ENCODE measurements at regions not wholly inside any gene's neighbourhood (a gene's known extent, or its start where the extent isn't known, plus 50 kb on each side); places are given as distances from the start of the nearest gene placed in this dataset.
A peak's percentile ranks its signal among the peaks of the same experiment; 100 is the strongest.
"Not testable (repeated sequence)": the region's sequence is repeated elsewhere in the genome, so short reads cannot be mapped to it uniquely, and the experiment has no call there.

- 80 to 100% (median 100%) methylated on average over 1 to 8 of the region's 36 CpGs; no CpG with 5 or more reads in 5 of the 10 experiments for WGBS, 10 experiments
- H3K27ac ChIP-seq; H3K4me1 ChIP-seq (replicated peaks in 1 of 2); ATAC-seq (replicated peaks in 6 of 8); in situ Hi-C loops (cut with MboI; ENCODE audit: low pct_unique_long_range_greater_than_20kb in 2 of 9, low sequenced_read_pairs in 9 of 9, unreplicated experiment in 9 of 9); H3K4me3 ChIP-seq: not testable (repeated sequence)
Observed at GRCh38 chr16:88227722-88228482, 154.9 kb upstream of the ZNF469 start.

DNA sequence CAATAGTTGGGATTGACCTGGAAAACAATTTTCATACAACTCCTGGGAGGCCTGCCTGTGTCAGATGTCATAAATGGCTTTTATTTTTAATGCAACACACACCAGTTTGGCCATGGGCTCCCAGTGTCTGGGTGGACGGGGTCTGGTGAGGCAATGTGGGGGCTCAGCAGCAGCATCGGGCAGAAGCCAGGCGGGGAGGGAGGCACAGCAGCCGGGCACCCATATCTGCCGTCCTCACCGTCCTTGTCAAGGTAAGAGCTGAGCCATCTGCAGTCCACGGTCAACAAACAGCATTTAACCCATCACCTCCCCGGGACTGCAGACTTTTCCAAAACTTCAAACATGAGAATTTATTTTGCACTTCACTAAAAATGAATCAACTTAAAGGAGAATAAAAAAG is 154.0 kb upstream of the ZNF469 start:
- H3K27ac ChIP-seq; ATAC-seq (replicated peaks in 6 of 8); in situ Hi-C loops (cut with MboI; ENCODE audit: low pct_unique_long_range_greater_than_20kb in 2 of 9, low sequenced_read_pairs in 9 of 9, unreplicated experiment in 9 of 9); H3K4me1 ChIP-seq (replicated peaks in 1 of 2); H3K4me3 ChIP-seq: not testable (repeated sequence)
- WGBS, 10 experiments: no CpG with 5 or more reads among the region's 8 CpGs

DNA sequence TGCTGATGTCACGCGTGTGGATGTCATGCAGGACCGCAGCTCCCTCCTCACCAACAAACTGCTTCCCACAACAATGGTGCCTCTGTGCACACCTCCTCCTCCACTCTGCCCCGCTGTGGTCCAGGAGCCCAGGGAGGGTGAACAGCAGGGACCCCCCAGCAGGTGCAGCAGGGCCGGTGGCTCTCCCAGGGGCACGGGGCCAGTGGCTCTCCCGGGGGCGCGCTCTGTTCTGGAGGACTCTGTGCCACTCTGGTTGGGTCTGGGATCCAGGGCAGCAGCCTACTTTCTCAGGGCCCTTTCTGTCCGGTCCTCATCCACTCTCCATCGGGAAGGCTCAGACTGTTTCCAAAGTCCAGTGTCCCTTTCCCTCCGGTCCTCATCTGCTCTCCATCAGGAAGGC is 153.0 kb upstream of the ZNF469 start:
- ATAC-seq (replicated peaks in 6 of 8): not testable (repeated sequence)
- WGBS, 10 experiments: 92% methylated on average over 4 of the region's 12 CpGs; no CpG with 5 or more reads in 9 of the 10 experiments

DNA sequence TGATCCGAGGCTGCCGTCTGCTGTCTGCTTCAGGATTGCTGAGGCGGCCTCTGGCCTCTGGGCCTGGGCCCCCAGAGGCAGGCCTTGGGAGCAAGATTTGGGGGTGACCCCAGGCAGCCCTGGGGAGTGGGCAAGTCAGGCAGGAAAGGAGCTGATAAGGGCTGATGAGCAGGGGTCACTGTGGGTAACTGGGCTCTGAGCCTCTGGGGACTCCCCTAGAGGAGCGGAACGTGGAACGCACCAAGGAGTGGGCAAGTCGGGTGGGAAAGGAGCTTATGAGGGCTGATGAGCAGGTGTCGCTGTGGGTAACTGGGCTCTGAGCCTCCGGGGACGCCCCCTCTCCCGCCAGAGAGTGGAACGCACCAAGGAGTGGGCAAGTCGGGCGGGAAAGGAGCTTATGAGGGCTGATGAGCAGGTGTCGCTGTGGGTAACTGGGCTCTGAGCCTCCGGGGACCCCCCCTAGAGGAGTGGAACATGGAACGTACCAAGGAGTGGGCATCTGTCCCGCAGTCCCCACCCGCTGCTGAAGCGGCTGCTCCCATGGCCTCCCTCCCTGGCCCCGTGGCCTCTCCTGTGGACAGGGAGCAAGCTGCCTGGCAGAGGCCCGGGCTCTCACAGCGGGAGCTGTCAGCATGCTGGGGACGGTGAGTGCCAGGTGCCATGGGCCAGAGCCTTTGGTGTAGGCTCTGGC is 152.3 kb upstream of the ZNF469 start:
- H3K27ac ChIP-seq; H3K4me3 ChIP-seq; H3K4me1 ChIP-seq (replicated peaks in 1 of 2); in situ Hi-C loops (cut with MboI; ENCODE audit: low pct_unique_long_range_greater_than_20kb in 2 of 9, low sequenced_read_pairs in 9 of 9, unreplicated experiment in 9 of 9): not testable (repeated sequence)
- 80 to 100% methylated on average over 2 of the region's 24 CpGs; no CpG with 5 or more reads in 8 of the 10 experiments for WGBS, 10 experiments
- ATAC-seq (replicated peaks in 6 of 8): peak in 3 of 8 experiments; percentile 10 to 24 (median 20)

More for the DNA sequence above, 153.0 kb upstream of the ZNF469 start:
- H3K4me3 ChIP-seq; H3K4me1 ChIP-seq (replicated peaks in 1 of 2); H3K27ac ChIP-seq; in situ Hi-C loops (cut with MboI; ENCODE audit: low pct_unique_long_range_greater_than_20kb in 2 of 9, low sequenced_read_pairs in 9 of 9, unreplicated experiment in 9 of 9): not testable (repeated sequence)

DNA sequence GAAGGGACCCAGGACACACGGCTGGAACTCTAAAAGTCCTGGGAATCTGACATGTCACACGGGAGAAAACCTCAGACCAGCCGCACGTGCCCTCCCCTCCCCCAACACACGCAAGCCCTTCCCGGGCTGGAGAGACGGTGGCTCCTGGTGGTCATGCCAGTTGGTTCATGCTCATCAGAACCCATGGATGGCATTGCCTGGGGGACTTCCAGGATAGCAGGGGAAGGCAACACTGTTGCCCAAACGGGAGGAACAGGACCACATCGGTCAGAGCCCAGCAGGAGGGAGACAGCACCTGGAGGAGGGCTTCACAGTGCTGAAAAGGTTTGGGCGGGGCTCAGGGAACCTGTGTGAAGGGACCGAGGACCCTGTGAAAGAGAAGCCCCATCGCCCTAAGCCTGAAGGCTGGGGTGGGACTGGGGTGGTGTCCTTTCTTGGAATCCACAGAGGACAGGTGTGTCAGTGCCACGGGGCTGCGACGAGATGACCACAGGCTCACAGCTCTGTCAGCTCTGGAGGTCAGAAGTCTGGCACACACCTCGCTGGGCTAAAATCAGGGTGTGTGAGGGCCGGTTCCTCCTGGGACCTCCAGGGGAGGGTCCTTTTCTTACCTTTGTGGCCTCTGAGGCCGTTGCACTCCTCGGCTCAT is 151.7 kb upstream of the ZNF469 start:
- no CpG with 5 or more reads among the region's 19 CpGs for WGBS, 10 experiments
- H3K4me3 ChIP-seq; H3K27ac ChIP-seq; H3K4me1 ChIP-seq (replicated peaks in 1 of 2); in situ Hi-C loops (cut with MboI; ENCODE audit: low pct_unique_long_range_greater_than_20kb in 2 of 9, low sequenced_read_pairs in 9 of 9, unreplicated experiment in 9 of 9); ATAC-seq (replicated peaks in 6 of 8): not testable (repeated sequence)

- H3K27ac ChIP-seq; ATAC-seq (replicated peaks in 6 of 8); H3K4me3 ChIP-seq; in situ Hi-C loops (cut with MboI; ENCODE audit: low pct_unique_long_range_greater_than_20kb in 2 of 9, low sequenced_read_pairs in 9 of 9, unreplicated experiment in 9 of 9); H3K4me1 ChIP-seq (replicated peaks in 1 of 2): not testable (repeated sequence)
- no CpG with 5 or more reads among the region's 13 CpGs for WGBS, 10 experiments
Observed at GRCh38 chr16:88231839-88232238, 150.9 kb upstream of the ZNF469 start.

DNA sequence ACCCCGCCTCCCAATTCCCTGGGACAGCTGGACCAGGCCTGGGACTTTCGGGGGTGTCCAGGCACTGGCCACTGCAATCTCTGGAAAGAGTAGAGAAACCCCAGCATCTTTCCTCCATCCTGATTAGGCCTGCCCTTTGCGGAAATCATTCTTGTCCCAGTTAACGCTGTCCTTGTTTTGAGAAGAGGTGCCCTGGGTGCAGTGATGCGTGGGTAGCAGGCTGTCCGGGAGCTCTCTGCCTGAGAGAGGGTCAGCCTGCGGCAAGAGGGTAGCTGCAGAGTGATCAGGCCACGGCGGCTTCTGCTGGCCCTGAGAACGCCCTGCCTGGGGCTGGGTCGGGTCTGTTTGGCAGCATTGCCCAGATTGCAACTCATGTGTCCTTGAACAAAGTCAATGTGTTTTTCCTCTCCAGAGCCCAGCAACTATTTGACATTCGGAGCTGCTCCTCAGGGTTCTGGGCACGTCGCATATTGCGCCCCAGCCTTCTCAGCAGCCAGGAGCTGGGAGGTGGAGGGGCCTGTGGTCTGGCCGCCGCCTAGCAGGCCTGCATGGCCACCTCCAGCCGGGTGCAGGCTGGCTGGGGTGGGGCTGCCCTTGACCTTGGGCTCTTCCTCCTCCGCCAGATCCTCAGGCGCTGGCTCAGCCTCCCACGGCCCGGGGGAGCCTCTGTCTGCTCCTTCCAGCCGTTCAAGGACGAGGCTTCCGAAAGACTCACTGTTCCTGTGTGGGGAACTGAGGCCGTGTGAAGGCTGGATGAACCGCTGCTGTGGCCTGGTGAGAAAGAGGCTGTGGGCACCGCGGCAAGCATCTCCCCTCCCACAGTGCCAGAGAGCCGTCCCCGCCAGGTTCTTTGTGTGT is 150.1 kb upstream of the ZNF469 start:
- WGBS, 10 experiments: 70 to 83% methylated on average over 1 to 2 of the region's 31 CpGs; no CpG with 5 or more reads in 8 of the 10 experiments
- H3K4me3 ChIP-seq; H3K4me1 ChIP-seq (replicated peaks in 1 of 2); H3K27ac ChIP-seq; in situ Hi-C loops (cut with MboI; ENCODE audit: low pct_unique_long_range_greater_than_20kb in 2 of 9, low sequenced_read_pairs in 9 of 9, unreplicated experiment in 9 of 9): not testable (repeated sequence)
- peak in 4 of 8 experiments; percentile 17 to 56 (median 48) for ATAC-seq (replicated peaks in 6 of 8)

DNA sequence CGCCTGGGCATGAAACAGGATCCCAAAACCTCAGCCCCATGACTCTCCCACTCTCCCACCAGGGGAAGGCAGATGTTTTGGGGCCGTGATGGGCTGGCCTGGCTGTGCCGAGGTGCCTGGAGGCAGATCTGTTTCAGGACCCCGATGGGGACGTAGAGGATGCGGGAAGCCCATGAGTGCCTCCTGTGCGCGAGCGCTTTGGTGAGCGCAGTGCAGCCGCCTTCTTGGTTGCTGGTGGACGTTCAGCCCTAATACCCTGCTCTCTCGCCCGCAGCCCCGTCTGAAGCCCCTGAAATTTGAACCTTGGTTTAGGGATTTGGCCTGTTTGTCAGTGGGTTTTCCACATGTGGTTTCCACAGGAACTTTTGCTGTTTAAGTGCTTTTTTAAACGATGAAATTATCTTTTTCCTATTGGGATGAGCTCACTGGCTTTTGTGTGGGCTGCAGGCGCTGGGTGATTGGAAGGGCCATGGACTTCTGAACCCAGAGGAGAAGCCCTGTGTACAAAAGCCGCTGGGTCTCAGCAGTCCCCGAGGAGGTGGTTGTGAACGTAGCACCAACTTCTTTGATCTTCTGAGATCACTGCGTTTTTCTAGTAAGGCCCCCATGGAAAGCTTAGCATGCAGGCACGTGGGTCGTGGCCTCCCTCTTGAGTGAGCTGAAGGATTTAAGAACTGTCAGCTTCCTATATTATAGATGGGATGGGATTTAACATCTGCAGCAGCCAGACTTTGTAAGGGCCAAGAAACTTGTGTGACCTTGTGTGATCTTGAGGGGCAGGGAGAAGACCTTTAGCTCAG is 148.9 kb upstream of the ZNF469 start:
- H3K4me1 ChIP-seq (replicated peaks in 1 of 2); ATAC-seq (replicated peaks in 6 of 8); H3K27ac ChIP-seq; H3K4me3 ChIP-seq; in situ Hi-C loops (cut with MboI; ENCODE audit: low pct_unique_long_range_greater_than_20kb in 2 of 9, low sequenced_read_pairs in 9 of 9, unreplicated experiment in 9 of 9): not testable (repeated sequence)
- WGBS, 10 experiments: 60% methylated on average over 3 of the region's 23 CpGs; no CpG with 5 or more reads in 9 of the 10 experiments

- 60 to 86% (median 70%) methylated on average over 2 to 7 of the region's 46 CpGs; no CpG with 5 or more reads in 5 of the 10 experiments for WGBS, 10 experiments
- peak in 2 of 8 experiments; percentile 13 to 48 for ATAC-seq (replicated peaks in 6 of 8)
- in situ Hi-C loops (cut with MboI; ENCODE audit: low pct_unique_long_range_greater_than_20kb in 2 of 9, low sequenced_read_pairs in 9 of 9, unreplicated experiment in 9 of 9); H3K4me1 ChIP-seq (replicated peaks in 1 of 2); H3K4me3 ChIP-seq; H3K27ac ChIP-seq: not testable (repeated sequence)
Observed at GRCh38 chr16:88234421-88235271, 148.1 kb upstream of the ZNF469 start.

GRCh38 chr16:88235691-88236090 is 147.1 kb upstream of the ZNF469 start:
- in situ Hi-C loops (cut with MboI; ENCODE audit: low pct_unique_long_range_greater_than_20kb in 2 of 9, low sequenced_read_pairs in 9 of 9, unreplicated experiment in 9 of 9); H3K4me3 ChIP-seq; ATAC-seq (replicated peaks in 6 of 8); H3K27ac ChIP-seq; H3K4me1 ChIP-seq (replicated peaks in 1 of 2): not testable (repeated sequence)
- 84 to 100% methylated on average over 1 to 5 of the region's 6 CpGs; no CpG with 5 or more reads in 8 of the 10 experiments for WGBS, 10 experiments

GRCh38 chr16:88236229-88236628 is 146.5 kb upstream of the ZNF469 start:
- H3K4me1 ChIP-seq (replicated peaks in 1 of 2); in situ Hi-C loops (cut with MboI; ENCODE audit: low pct_unique_long_range_greater_than_20kb in 2 of 9, low sequenced_read_pairs in 9 of 9, unreplicated experiment in 9 of 9); ATAC-seq (replicated peaks in 6 of 8); H3K4me3 ChIP-seq; H3K27ac ChIP-seq: not testable (repeated sequence)
- 100% methylated on average over 3 of the region's 9 CpGs; no CpG with 5 or more reads in 9 of the 10 experiments for WGBS, 10 experiments

All from motor neuron (in vitro differentiated cells).